ENCODE measurements at regions not wholly inside any gene's neighbourhood (a gene's known extent, or its start where the extent isn't known, plus 50 kb on each side); places are given as distances from the start of the nearest gene placed in this dataset.
A peak's percentile ranks its signal among the peaks of the same experiment; 100 is the strongest.

GRCh38 chr16:64826374-64826773, 295.5 kb downstream of the CDH11 start:
- no peaks in the 10 kb centered on the region for H3K36me3 ChIP-seq
- H3K27me3 ChIP-seq = no peaks in the 10 kb centered on the region
- H3K4me3 ChIP-seq = no peak overlapping the region
- TF ChIP-seq CTCF (IDR thresholded peaks at IDR 0.05) = no peak
- intact Hi-C loops (cut with DNase I) = no loop called here
- no peak for DNase-seq (ENCODE audit: low spot score in 2 of 2)
- H3K27ac ChIP-seq = no peak overlapping the region
- peaks cover 2% of the 10 kb centered on the region in 2 donors for H3K4me1 ChIP-seq
- H3K9me3 ChIP-seq = no peaks in the 10 kb centered on the region

DNA sequence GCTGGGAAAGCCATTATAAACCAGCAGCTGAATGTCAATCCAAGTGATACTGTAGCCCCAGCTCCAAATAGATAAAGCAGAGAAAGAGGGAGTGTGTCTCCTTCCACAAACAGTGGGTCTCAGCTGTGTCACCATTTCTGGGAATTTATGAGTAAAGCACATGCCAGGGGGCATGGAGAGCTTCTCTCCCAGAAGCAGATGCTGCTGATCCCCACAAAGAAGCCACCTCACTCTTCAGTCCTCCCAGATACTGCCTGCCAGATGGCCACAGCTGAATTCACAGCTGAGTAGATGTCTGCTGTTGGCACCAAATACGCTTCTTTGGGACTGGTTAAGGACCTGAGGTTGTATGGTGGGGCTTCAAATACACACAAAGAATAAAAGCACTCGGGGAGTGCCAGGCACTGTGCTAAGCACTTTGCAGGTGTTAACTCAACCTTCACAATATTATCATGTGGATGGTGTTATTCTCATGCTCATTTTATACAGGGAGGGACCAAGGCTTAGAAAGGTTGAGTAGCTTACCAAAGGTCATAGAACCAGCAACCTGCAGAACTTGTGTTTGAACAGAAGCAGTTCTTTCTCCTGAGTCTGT, 298.3 kb downstream of the CDH11 start:
- intact Hi-C loops (cut with DNase I) = no loop called here

GRCh38 chr16:64809876-64810629, 311.8 kb downstream of the CDH11 start:
- Histone ChIP-seq H3K4me3 (no peak overlapping the region), H3K27me3 (no peaks in the 10 kb centered on the region), H3K4me1 (no peaks in the 10 kb centered on the region), H3K36me3 (no peaks in the 10 kb centered on the region), H3K27ac (no peak overlapping the region), H3K9me3 (no peaks in the 10 kb centered on the region)
- no peak for DNase-seq (ENCODE audit: low spot score in 2 of 2)
- no peak for TF ChIP-seq CTCF (IDR thresholded peaks at IDR 0.05)
- intact Hi-C loops (cut with DNase I) = no loop called here

More for the DNA sequence above, 298.3 kb downstream of the CDH11 start:
- Histone ChIP-seq H3K27me3 (no peaks in the 10 kb centered on the region), H3K27ac (no peak overlapping the region), H3K9me3 (no peaks in the 10 kb centered on the region), H3K36me3 (no peaks in the 10 kb centered on the region), H3K4me3 (no peak overlapping the region), H3K4me1 (peaks cover 2% of the 10 kb centered on the region in 2 donors)
- DNase-seq (ENCODE audit: low spot score in 2 of 2) = no peak
- TF ChIP-seq CTCF (IDR thresholded peaks at IDR 0.05) = no peak

DNA sequence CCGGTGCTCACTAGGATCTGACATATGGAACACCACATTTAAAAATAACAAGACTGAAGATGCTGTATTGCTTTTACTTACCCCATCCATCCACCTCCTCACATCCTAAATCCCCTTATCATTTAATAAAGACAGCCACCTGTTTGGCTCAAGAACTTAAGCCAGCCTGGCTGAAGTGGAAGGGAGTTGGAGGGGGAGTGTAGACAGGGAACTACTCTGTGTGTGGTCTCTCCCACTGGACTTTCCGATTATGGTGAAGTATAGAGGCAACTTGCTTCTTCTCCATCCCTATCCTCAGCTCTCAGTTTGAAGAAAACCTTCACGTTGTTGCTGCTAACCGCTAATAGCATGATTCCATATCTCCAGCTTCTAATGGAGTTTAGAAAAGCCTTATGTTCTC, 313.4 kb downstream of the CDH11 start:
- no peak for DNase-seq (ENCODE audit: low spot score in 2 of 2)
- Histone ChIP-seq H3K36me3 (no peaks in the 10 kb centered on the region), H3K27me3 (no peaks in the 10 kb centered on the region), H3K4me1 (no peaks in the 10 kb centered on the region), H3K9me3 (no peaks in the 10 kb centered on the region), H3K4me3 (no peak overlapping the region), H3K27ac (peak overlapping the region; percentile 48 to 59)
- intact Hi-C loops (cut with DNase I) = no loop called here
- TF ChIP-seq CTCF (IDR thresholded peaks at IDR 0.05) = no peak

DNA sequence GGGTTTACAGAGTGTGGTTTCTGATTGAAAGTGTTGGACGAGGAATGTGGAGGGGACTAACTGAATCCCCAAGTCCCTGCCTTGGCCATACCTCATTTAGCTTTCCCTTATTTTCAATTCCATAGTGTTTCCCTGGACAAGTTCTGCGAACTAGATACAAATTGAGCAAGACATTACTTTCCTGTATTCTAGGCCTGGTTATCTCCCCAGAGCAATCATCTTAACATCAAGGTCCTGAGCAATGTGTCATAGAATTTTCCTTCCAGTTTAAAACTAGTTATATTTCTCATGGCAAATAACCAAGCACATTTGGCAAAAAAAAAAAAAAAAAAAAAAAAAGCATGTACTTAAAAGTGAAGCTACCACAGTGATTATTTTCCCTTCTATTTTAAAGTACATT, 330.1 kb downstream of the CDH11 start:
- no peak overlapping the region for H3K4me3 ChIP-seq
- H3K36me3 ChIP-seq = no peaks in the 10 kb centered on the region
- H3K4me1 ChIP-seq = no peaks in the 10 kb centered on the region
- DNase-seq (ENCODE audit: low spot score in 2 of 2) = no peak
- H3K9me3 ChIP-seq = no peaks in the 10 kb centered on the region
- H3K27ac ChIP-seq = peak overlapping the region in 1 of 2 donors; percentile 13
- intact Hi-C loops (cut with DNase I) = no loop called here
- no peaks in the 10 kb centered on the region for H3K27me3 ChIP-seq
- TF ChIP-seq CTCF (IDR thresholded peaks at IDR 0.05) = no peak

All from ascending aorta (tissue), 2 donors.